ENCODE measurements at regions not wholly inside any gene's neighbourhood (a gene's known extent, or its start where the extent isn't known, plus 50 kb on each side); places are given as distances from the start of the nearest gene placed in this dataset.

- peaks cover 0 to 9% of the 10 kb centered on the region in 2 donors for H3K27me3 Mint-ChIP-seq
- peaks cover 43 to 58% of the 10 kb centered on the region in 2 donors for H3K4me1 Mint-ChIP-seq (ENCODE audit: low read depth in 2 of 2)
- H3K36me3 Mint-ChIP-seq: peaks cover 26% of the 10 kb centered on the region
- peak overlapping the region; percentile 85 to 96 for H3K27ac Mint-ChIP-seq
- ATAC-seq (no peak), DNase-seq (ENCODE audit: low spot score) (no peak)
- peaks cover 18% of the 10 kb centered on the region for H3K9me3 Mint-ChIP-seq
- peak overlapping the region; percentile 66 for H3K4me3 Mint-ChIP-seq
Observed at GRCh38 chr10:124229989-124230634, 136.7 kb upstream of the CHST15 start.

DNA sequence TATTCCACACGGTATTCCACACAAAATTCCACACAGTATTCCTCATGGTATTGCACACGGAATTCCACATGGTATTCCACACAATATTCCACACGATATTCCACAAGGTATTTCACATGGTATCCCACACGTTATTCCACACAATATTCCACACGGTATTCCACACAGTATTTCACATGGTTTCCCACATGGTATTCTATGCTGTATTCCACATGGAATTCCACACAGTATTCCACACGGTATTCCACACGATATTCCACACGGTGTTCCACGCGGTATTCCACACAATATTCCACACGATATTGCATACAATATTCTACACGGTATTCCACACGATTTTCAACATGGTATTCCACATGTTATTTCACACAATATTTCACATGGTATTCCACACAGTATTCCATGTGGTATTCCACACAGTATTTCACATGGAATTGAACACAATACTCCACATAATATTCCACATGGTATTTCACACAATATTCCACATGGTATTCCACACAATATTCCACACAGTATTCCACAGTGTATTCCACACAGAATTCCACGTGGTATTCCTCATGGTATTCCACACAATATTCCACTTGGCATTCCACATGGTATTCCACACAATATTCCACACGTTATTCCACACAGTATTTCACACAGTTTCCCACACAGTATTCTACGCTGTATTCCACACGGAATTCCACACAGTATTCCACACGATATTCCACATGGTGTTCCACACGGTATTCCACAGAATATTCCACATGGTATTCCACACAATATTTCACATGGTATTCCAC is 136.0 kb upstream of the CHST15 start:
- Mint-ChIP-seq H3K4me1 (ENCODE audit: low read depth in 2 of 2) (peaks cover 43 to 58% of the 10 kb centered on the region in 2 donors), H3K27me3 (peaks cover 0 to 9% of the 10 kb centered on the region in 2 donors), H3K36me3 (peaks cover 26% of the 10 kb centered on the region), H3K9me3 (peaks cover 18% of the 10 kb centered on the region), H3K27ac (peak overlapping the region; percentile 85 to 96), H3K4me3 (peak overlapping the region; percentile 66)
- ATAC-seq (no peak), DNase-seq (ENCODE audit: low spot score) (no peak)

GRCh38 chr10:124228471-124228870 is 135.1 kb upstream of the CHST15 start:
- Mint-ChIP-seq H3K36me3 (peaks cover 26% of the 10 kb centered on the region), H3K4me1 (ENCODE audit: low read depth in 2 of 2) (peaks cover 43 to 58% of the 10 kb centered on the region in 2 donors), H3K27me3 (peaks cover 0 to 9% of the 10 kb centered on the region in 2 donors), H3K9me3 (peaks cover 18% of the 10 kb centered on the region), H3K27ac (peak overlapping the region; percentile 85 to 96), H3K4me3 (peak overlapping the region; percentile 66)
- DNase-seq (ENCODE audit: low spot score): no peak
- no peak for ATAC-seq

GRCh38 chr10:124227988-124228387 is 134.6 kb upstream of the CHST15 start:
- ATAC-seq: no peak
- Mint-ChIP-seq H3K27me3 (peaks cover 0 to 9% of the 10 kb centered on the region in 2 donors), H3K4me1 (ENCODE audit: low read depth in 2 of 2) (peaks cover 43 to 58% of the 10 kb centered on the region in 2 donors), H3K4me3 (peak overlapping the region; percentile 83), H3K27ac (peak overlapping the region; percentile 87 to 96), H3K9me3 (peaks cover 18% of the 10 kb centered on the region), H3K36me3 (peaks cover 26% of the 10 kb centered on the region)
- no peak for DNase-seq (ENCODE audit: low spot score)

GRCh38 chr10:124227055-124227975 is 133.9 kb upstream of the CHST15 start:
- peaks cover 44 to 58% of the 10 kb centered on the region in 2 donors for H3K4me1 Mint-ChIP-seq (ENCODE audit: low read depth in 2 of 2)
- peaks cover 0 to 9% of the 10 kb centered on the region in 2 donors for H3K27me3 Mint-ChIP-seq
- DNase-seq (ENCODE audit: low spot score) (no peak), ATAC-seq (no peak)
- H3K27ac Mint-ChIP-seq: peak overlapping the region; percentile 87 to 96
- H3K4me3 Mint-ChIP-seq: peak overlapping the region; percentile 83
- H3K36me3 Mint-ChIP-seq: peaks cover 26% of the 10 kb centered on the region
- peaks cover 18% of the 10 kb centered on the region for H3K9me3 Mint-ChIP-seq

- Mint-ChIP-seq H3K27me3 (peaks cover 0 to 9% of the 10 kb centered on the region in 2 donors), H3K9me3 (peaks cover 18% of the 10 kb centered on the region), H3K27ac (peak overlapping the region; percentile 87 to 96), H3K4me3 (peak overlapping the region; percentile 83), H3K36me3 (peaks cover 26% of the 10 kb centered on the region), H3K4me1 (ENCODE audit: low read depth in 2 of 2) (peaks cover 48 to 53% of the 10 kb centered on the region in 2 donors)
- no peak for DNase-seq (ENCODE audit: low spot score)
- no peak for ATAC-seq
Observed at GRCh38 chr10:124226271-124227054, 133.1 kb upstream of the CHST15 start.

DNA sequence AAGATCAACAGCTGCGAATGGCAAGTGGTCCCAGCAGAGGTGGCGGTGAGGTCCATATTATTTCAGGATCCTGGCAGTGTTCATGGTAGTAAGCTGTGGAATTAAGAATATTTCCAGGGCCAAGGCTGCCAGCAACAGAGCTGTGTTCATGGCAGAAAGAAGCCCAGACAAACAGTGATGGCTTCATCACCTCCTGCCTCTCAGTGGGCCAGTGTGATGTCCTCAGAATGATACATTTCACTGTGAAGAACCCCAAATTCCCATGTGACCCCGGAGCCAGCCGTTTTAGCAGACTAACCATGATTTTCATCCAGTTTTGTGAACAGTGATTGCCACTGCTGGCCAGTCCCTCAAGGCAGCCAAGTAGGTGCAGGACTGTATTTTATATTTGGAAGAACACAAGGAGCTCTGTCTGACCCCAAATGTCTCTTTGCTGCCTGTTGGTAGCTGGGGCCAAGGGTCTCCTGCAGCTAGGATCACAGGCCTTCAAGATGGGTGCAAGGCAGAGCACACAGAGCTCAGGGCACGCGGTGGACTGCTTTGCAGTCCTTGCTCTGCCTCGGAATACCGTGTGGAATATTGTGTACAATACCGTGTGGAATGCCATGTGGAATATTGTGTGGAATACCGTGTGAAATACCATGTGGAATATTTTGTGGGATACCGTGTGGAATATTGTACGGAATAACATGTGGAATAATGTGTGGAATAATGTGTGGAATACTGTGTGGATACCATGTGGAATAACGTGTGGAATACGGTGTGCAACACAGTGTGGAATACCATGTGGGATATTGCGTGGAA is 132.3 kb upstream of the CHST15 start:
- Mint-ChIP-seq H3K4me3 (peak overlapping the region; percentile 83), H3K4me1 (ENCODE audit: low read depth in 2 of 2) (peaks cover 45 to 48% of the 10 kb centered on the region in 2 donors), H3K9me3 (peaks cover 18% of the 10 kb centered on the region), H3K27ac (peak overlapping the region; percentile 87 to 96), H3K27me3 (peaks cover 0 to 9% of the 10 kb centered on the region in 2 donors), H3K36me3 (peaks cover 26% of the 10 kb centered on the region)
- DNase-seq (ENCODE audit: low spot score): no peak
- ATAC-seq: peak; percentile 54 to 69

DNA sequence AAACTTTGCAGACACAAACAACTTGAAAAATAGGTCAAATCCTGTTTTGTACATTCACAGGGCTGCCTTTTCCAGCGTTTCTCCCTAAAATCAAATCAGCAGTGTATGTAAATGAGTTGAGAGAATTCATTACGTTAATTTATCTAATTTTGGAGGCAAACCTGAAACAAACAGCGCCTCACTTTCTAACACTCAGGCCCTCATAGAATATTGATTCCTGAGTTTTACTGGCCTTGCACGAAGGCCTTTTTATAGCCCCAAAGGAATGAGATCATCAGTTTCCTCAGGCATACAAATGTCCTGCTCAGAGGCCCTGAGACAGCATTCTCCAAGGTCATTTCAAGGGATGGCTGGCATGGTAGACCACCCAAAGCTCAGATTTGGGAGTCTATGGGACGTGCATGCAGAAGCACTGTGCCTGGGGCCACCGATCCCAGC is 131.7 kb upstream of the CHST15 start:
- H3K27ac Mint-ChIP-seq: peak overlapping the region in 1 of 2 donors; percentile 18
- H3K9me3 Mint-ChIP-seq: peaks cover 16% of the 10 kb centered on the region
- H3K4me1 Mint-ChIP-seq (ENCODE audit: low read depth in 2 of 2): peaks cover 40 to 42% of the 10 kb centered on the region in 2 donors
- ATAC-seq (peak in 1 of 2 donors; percentile 3), DNase-seq (ENCODE audit: low spot score) (no peak)
- H3K36me3 Mint-ChIP-seq: peaks cover 26% of the 10 kb centered on the region
- H3K27me3 Mint-ChIP-seq: peaks cover 0 to 9% of the 10 kb centered on the region in 2 donors
- H3K4me3 Mint-ChIP-seq: no peak overlapping the region

- Mint-ChIP-seq H3K9me3 (peaks cover 14% of the 10 kb centered on the region), H3K36me3 (peaks cover 22% of the 10 kb centered on the region), H3K4me3 (no peak overlapping the region), H3K27me3 (peaks cover 3 to 8% of the 10 kb centered on the region in 2 donors), H3K27ac (peak overlapping the region in 1 of 2 donors; percentile 18), H3K4me1 (ENCODE audit: low read depth in 2 of 2) (peaks cover 36% of the 10 kb centered on the region in 2 donors)
- no peak for DNase-seq (ENCODE audit: low spot score)
- ATAC-seq: peak in 1 of 2 donors; percentile 25
Observed at GRCh38 chr10:124224331-124225028, 131.1 kb upstream of the CHST15 start.

DNA sequence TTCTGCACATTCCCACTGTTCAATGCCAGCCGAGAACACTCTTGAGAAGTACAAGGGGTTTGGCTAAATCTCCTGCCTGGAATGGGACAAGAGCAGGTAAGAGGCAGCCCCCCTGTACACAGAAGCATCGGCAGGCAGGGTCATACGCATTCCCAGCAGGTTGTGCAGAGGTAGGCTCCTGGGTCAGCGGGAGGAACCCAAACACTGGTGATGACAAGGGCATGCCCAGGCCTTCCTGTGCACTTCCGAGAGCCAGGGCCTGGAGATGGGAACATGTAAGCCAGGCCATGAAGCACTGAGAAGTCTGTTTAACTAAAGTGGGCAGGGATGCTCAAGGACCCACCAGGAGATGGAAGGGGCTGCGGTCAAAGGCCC is 130.3 kb upstream of the CHST15 start:
- ATAC-seq (no peak), DNase-seq (ENCODE audit: low spot score) (no peak)
- no peak overlapping the region for H3K4me3 Mint-ChIP-seq
- H3K9me3 Mint-ChIP-seq: peaks cover 9% of the 10 kb centered on the region
- H3K27me3 Mint-ChIP-seq: peaks cover 3 to 5% of the 10 kb centered on the region in 2 donors
- H3K36me3 Mint-ChIP-seq: peaks cover 16% of the 10 kb centered on the region
- H3K4me1 Mint-ChIP-seq (ENCODE audit: low read depth in 2 of 2): peaks cover 30 to 32% of the 10 kb centered on the region in 2 donors
- H3K27ac Mint-ChIP-seq: no peak overlapping the region

GRCh38 chr10:124222988-124223710 is 129.8 kb upstream of the CHST15 start:
- no peak overlapping the region for H3K4me3 Mint-ChIP-seq
- H3K36me3 Mint-ChIP-seq: peaks cover 15% of the 10 kb centered on the region
- H3K4me1 Mint-ChIP-seq (ENCODE audit: low read depth in 2 of 2): peaks cover 25 to 32% of the 10 kb centered on the region in 2 donors
- H3K27me3 Mint-ChIP-seq: peaks cover 3 to 5% of the 10 kb centered on the region in 2 donors
- DNase-seq (ENCODE audit: low spot score) (no peak), ATAC-seq (no peak)
- H3K9me3 Mint-ChIP-seq: peaks cover 9% of the 10 kb centered on the region
- H3K27ac Mint-ChIP-seq: no peak overlapping the region
